Anterior cingulate cortex (tissue), 58 donors: ENCODE measurements at regions not wholly inside any gene's neighbourhood (a gene's known extent, or its start where the extent isn't known, plus 50 kb on each side); places are given as distances from the start of the nearest gene placed in this dataset.
"Not testable (repeated sequence)": the region's sequence is repeated elsewhere in the genome, so short reads cannot be mapped to it uniquely, and the experiment has no call there.

Source experiments
- DNase-seq, 58 donors: peaks; one replicate each; lab custom pipeline; 2025; lab: John Stamatoyannopoulos, UW

- not testable (repeated sequence) for DNase-seq
Observed at GRCh38 chr20:47912786-47913501, 127.7 kb upstream of the SULF2 start.

GRCh38 chr20:47912165-47912564 lies 126.9 kb upstream of the SULF2 start:
- DNase-seq: not testable (repeated sequence)

GRCh38 chr20:47909696-47910369 lies 124.6 kb upstream of the SULF2 start:
- DNase-seq: not testable (repeated sequence)

- DNase-seq: peak in 8 of 58 donors; percentile 1 to 24 (median 14)
Observed at GRCh38 chr20:47908361-47909035, 123.2 kb upstream of the SULF2 start.

GRCh38 chr20:47907951-47908350 lies 122.7 kb upstream of the SULF2 start:
- DNase-seq: not testable (repeated sequence)

- peak in 2 of 58 donors; percentile 4 to 13 for DNase-seq
Observed at GRCh38 chr20:47907031-47907675, 121.9 kb upstream of the SULF2 start.

- DNase-seq: no peak
Observed at GRCh38 chr20:47906348-47906660, 121.0 kb upstream of the SULF2 start.

DNA sequence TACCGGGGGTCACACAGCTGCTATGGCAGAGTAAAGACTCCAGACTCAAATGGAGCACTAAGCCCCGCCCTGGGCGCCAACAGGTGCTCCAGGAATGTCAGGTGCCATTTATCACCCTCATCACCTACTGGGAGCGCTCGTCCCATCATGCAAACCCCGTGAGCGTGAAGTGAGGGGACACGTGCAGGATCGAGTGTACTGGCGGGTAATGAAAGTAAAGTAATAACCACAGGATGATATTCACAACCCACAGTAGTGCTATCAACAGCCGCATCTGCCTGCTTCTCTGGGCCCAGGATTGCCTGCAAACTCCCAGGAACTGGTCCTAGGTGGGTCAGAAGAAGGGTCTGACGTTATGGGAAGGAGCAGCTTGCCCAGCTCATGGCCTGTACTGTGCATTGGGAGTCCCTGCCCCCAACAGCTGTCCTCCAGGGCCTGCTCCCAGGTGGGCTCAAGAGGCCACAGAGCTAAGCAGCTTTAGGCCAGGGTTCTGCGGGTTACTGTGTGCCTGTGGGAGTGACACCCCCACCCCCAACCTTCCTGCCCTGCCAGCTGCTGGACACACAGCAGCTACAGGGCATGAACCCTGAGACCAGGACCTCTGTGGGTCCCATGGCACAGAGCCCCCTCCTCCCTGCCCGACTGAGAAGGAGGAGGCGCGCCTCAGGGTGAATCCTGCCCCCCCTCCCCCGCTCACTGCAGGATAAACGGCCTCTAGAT lies 120.5 kb upstream of the SULF2 start:
- no peak for DNase-seq

DNA sequence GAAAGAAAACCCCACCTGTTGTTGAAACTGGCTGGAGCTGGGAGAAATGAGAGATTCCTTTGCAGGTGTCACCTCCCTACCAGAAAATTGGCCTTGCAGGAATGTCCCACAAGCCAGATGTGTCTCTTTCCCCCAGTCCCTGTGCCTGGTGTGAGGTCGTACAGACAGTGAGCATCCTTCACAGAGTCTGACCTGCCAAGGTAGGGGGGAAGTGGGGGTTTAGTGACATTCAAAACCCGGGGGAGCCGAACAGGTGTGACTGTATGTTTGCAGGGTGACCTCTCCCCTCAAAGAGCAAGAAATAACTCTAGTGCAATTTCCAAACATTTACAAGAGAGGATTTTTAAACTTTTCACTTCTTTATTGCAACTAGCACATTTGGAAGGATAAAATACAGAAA lies 117.7 kb upstream of the SULF2 start:
- DNase-seq: not testable (repeated sequence)

DNA sequence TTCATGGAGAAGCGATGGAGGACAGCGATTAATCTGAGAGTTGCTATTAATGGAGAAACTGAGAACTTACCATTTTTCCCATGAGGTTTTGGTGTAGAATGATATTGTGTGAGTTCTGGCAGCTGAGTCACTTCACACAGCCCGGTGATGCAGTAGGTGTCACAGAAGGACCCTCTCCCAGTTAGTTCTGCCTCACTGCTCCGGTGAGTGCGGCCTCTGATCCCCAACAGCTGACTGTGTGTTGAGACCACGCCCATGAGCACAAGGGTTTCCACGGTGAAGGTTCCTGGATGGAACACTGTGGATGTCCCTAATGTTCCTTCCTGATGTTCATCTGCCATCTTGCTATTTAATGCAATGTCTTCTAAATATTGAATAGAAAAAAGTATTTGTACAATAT lies 114.0 kb upstream of the SULF2 start:
- DNase-seq: not testable (repeated sequence)

GRCh38 chr20:47897461-47897860 lies 112.2 kb upstream of the SULF2 start:
- no peak for DNase-seq

DNA sequence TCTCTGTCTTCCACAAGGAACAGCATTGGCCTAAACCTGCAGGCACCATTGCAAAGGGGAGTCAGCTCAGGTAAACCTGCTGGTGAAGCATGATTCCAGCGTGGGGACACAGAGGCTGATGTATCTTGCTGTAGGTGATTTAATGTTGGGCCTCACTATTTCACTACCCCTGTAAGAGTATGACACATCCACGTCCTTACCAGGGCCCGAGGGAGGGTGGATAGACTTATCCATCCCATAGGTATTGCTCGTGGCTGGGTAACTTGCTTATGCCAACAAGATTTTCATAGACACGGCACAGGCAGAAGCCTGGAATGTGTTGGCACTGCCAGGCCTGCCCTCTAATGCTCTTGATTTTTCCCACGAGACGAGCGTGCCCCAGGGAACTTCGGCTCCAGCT lies 107.4 kb upstream of the SULF2 start:
- not testable (repeated sequence) for DNase-seq

GRCh38 chr20:47890708-47891107 lies 105.4 kb upstream of the SULF2 start:
- not testable (repeated sequence) for DNase-seq

GRCh38 chr20:47889751-47890150 lies 104.5 kb upstream of the SULF2 start:
- DNase-seq: not testable (repeated sequence)

DNA sequence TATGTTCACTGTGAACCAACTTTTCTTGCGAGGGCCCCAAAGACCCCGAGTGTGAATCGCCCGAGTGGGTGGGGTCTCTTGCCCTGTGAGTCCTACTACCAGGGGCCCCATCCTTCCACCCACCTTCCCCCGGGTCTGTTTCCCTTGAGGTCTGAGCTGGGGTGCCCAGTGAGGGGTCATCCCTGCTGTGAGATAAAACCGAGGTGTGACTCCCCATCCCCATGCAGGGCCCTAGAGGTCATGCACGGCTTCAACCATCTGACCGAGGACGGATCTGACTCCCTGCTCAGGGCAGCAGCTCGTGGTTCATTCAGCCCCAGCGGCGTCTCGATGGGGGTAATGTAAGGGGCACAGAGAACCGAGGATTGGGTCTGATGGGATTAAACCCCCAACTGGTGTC lies 103.1 kb upstream of the SULF2 start:
- no peak for DNase-seq

GRCh38 chr20:47887477-47888080 lies 102.3 kb upstream of the SULF2 start:
- no peak for DNase-seq

DNA sequence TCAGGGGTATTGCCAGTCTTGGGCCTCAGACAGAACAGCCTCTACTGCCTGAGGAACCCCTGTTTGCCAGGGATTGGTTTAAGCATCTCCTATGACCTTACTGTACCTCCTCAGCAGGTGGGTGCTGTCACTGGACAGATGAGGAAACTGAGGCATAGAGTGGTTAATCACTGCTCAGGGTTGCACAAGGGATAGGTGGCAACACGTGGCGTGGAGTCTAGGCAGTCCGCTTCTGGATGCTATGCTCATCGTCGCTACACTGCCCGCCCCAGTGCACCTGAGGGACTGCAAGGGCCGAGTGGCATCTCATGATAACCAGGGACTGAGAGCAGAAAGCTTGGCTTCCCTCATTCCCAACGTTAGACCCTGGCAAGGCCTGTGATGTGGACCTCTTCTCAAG lies 101.8 kb upstream of the SULF2 start:
- DNase-seq: no peak

GRCh38 chr20:47886454-47887041 lies 101.3 kb upstream of the SULF2 start:
- DNase-seq: no peak

GRCh38 chr20:47885909-47886453 lies 100.7 kb upstream of the SULF2 start:
- no peak for DNase-seq
